Heart left ventricle (tissue), 13 donors: ENCODE measurements at regions not wholly inside any gene's neighbourhood (a gene's known extent, or its start where the extent isn't known, plus 50 kb on each side); places are given as distances from the start of the nearest gene placed in this dataset.

Experiments
- CTCF ChIP-seq, 12 donors: fragments of 200-600 bp; sonication (generic) in 4 of 12; IDR thresholded peaks; one replicate each; pipeline versions ENCODE4 v1.5.0 to v1.8.0; 2018 to 2022; ENCODE audit warnings: antibody characterized with exemption in 12 of 12, mild to moderate bottlenecking in 5 of 12
- POLR2A ChIP-seq, 2 donors: fragments of 450-650 bp; IDR thresholded peaks; one replicate each; pipeline ENCODE4 v1.6.1; 2017; ENCODE audit warnings: antibody characterized with exemption in 2 of 2, mild to moderate bottlenecking in 2 of 2, moderate library complexity in 2 of 2
- donor health status: ischemic (EF 13 %, LVEDD 7.1; RV severe dilation, severe dysfunction).
- donor health status: DM: no; HTN: yes; CAD: no.
- donor health status: DM: no; HTN: no; CAD: no.
- donor health status: ischemic (EF 25% LVEDD 6.9; RV normal size, moderate dysfunction).
- donor health status: ischemic (EF 25% LVEDD 5.7; RV mildly dilated, moderate dysfunction).
- donor health status: ischemic (EF 35%, LVEDD 5.7; RV mildly dilated, moderate dysfunction).
- donor health status: nonischemic (EF 11% LVEDD 7.7; RV severe dilation, severe dysfunction).
- donor health status: DM: yes; HTN: yes; CAD: no.
- donor health status: PGD.
- donor health status: ischemic (EF 29% LVEDD 5.4; RV normal size, mild dysfunction).
- donor health status: nonischemic (EF 23%, LVEDD 6.1; RV moderate dilation, normal function).

- TF ChIP-seq CTCF (IDR thresholded peaks at IDR 0.05) (no peak), POLR2A (IDR thresholded peaks at IDR 0.05) (no peak)
Measured at GRCh38 chr11:25537393-25537792, 794.5 kb upstream of the ANO3 start.
